ACC112 (cell line): ENCODE measurements at regions not wholly inside any gene's neighbourhood (a gene's known extent, or its start where the extent isn't known, plus 50 kb on each side); places are given as distances from the start of the nearest gene placed in this dataset.
"Not testable (repeated sequence)": the region's sequence is repeated elsewhere in the genome, so short reads cannot be mapped to it uniquely, and the experiment has no call there.

Source experiments
- H2AFZ ChIP-seq: fragments of 200-600 bp; sonication (generic); one replicate; pipeline ENCODE4 v1.6.0; 2017; ENCODE audit warnings: antibody characterized with exemption, low read length; ENCODE audit not compliant: unreplicated experiment
- H3K27ac ChIP-seq: fragments of 200-600 bp; sonication (generic); 2 replicates; pipeline ENCODE4 v1.5.1; 2014; ENCODE audit warnings: low read depth, mild to moderate bottlenecking, antibody characterized with exemption, low read length, moderate library complexity
- H3K27me3 ChIP-seq: fragments of 200-600 bp; sonication (generic); 2 replicates; pipeline ENCODE4 v1.6.1; 2014; ENCODE audit warnings: mild to moderate bottlenecking, antibody characterized with exemption, low read length, moderate library complexity, mixed read lengths; ENCODE audit not compliant: insufficient read depth
- H3K36me3 ChIP-seq: fragments of 200-600 bp; sonication (generic); 2 replicates; pipeline ENCODE4 v1.6.1; 2016; ENCODE audit warnings: mild to moderate bottlenecking, antibody characterized with exemption, low read length, moderate library complexity, mixed read lengths; ENCODE audit not compliant: insufficient read depth
- H3K4me1 ChIP-seq: fragments of 200-600 bp; sonication (generic); one replicate; pipeline ENCODE4 v1.6.1; 2016; ENCODE audit warnings: low read length, mixed read lengths; ENCODE audit not compliant: insufficient read depth, unreplicated experiment, control insufficient read depth
- H3K4me3 ChIP-seq: fragments of 200-600 bp; sonication (generic); 2 replicates; pipeline ENCODE4 v1.5.1; 2014; ENCODE audit warnings: mild to moderate bottlenecking, low read depth, low read length
- H3K79me2 ChIP-seq: fragments of 200-600 bp; sonication (generic); one replicate; pipeline ENCODE4 v1.6.0; 2016; ENCODE audit warnings: low read length; ENCODE audit not compliant: control insufficient read depth, unreplicated experiment, insufficient read depth

DNA sequence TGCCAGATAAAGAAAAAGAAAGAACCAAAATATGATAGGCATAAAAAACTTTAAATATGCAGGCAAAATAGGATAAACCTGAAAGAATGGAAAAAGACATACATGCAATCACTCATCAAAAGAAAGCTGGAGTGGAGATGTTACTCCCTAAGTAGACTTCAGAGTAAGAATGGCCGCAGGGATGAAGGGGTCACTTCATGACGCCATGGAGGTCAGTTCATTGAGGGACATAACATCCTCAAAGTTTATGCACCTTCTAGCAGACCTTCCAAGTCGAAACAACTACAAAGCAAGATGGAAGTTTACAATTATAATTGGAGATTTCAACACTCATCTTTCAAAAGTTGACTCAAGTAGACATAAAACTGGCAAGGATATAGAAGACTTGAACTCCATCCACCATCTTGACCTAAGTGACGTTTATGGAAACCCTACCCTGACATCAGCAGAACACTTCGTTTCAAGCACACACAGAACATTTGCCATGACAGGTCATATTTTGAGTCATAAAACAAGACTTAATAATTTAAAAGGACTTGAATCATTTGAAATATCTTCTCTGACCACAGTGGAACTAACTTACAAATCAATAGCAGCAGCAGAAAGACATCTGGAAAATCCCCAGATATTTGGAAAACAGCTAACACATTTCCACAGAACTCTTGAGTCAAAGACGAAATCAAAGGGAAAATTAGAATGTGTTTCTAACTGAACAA lies 106.0 kb upstream of the LRPAP1 start:
- Histone ChIP-seq H3K36me3 (no peaks in the 10 kb centered on the region), H2AFZ (no peak overlapping the region), H3K27me3 (no peaks in the 10 kb centered on the region), H3K4me3 (no peak overlapping the region), H3K27ac (no peak overlapping the region), H3K79me2 (no peaks in the 10 kb centered on the region), H3K4me1 (peaks cover 9% of the 10 kb centered on the region)

GRCh38 chr4:3637326-3638016 lies 105.2 kb upstream of the LRPAP1 start:
- Histone ChIP-seq H3K27me3 (no peaks in the 10 kb centered on the region), H3K4me3 (no peak overlapping the region), H2AFZ (no peak overlapping the region), H3K79me2 (no peaks in the 10 kb centered on the region), H3K27ac (no peak overlapping the region), H3K4me1 (peaks cover 9% of the 10 kb centered on the region), H3K36me3 (no peaks in the 10 kb centered on the region)

- Histone ChIP-seq H3K79me2 (no peaks in the 10 kb centered on the region), H3K27ac (no peak overlapping the region), H2AFZ (no peak overlapping the region), H3K27me3 (no peaks in the 10 kb centered on the region), H3K4me1 (peaks cover 9% of the 10 kb centered on the region), H3K36me3 (no peaks in the 10 kb centered on the region), H3K4me3 (no peak overlapping the region)
These were observed 104.6 kb upstream of the LRPAP1 start for GRCh38 chr4:3636646-3637320.

DNA sequence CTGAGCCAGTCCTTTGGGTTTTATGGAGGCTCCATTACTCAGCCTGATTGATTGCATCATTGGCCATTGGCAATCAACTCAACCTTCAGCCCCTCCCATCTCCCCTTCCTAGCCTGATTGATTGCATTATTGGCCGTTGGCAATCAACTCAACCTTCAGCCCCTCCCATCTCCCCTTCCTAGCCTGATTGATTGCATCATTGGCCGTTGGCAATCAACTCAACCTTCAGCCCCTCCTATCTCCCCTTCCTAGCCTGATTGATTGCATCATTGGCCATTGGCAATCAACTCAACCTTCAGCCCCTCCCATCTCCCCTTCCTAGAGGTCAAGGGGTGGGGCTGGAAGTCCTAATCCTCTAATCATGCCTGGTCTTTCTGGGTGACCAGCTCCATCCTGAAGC lies 103.8 kb upstream of the LRPAP1 start:
- H2AFZ ChIP-seq, H3K27ac ChIP-seq, H3K4me3 ChIP-seq, H3K36me3 ChIP-seq, H3K4me1 ChIP-seq, H3K27me3 ChIP-seq, H3K79me2 ChIP-seq: not testable (repeated sequence)

DNA sequence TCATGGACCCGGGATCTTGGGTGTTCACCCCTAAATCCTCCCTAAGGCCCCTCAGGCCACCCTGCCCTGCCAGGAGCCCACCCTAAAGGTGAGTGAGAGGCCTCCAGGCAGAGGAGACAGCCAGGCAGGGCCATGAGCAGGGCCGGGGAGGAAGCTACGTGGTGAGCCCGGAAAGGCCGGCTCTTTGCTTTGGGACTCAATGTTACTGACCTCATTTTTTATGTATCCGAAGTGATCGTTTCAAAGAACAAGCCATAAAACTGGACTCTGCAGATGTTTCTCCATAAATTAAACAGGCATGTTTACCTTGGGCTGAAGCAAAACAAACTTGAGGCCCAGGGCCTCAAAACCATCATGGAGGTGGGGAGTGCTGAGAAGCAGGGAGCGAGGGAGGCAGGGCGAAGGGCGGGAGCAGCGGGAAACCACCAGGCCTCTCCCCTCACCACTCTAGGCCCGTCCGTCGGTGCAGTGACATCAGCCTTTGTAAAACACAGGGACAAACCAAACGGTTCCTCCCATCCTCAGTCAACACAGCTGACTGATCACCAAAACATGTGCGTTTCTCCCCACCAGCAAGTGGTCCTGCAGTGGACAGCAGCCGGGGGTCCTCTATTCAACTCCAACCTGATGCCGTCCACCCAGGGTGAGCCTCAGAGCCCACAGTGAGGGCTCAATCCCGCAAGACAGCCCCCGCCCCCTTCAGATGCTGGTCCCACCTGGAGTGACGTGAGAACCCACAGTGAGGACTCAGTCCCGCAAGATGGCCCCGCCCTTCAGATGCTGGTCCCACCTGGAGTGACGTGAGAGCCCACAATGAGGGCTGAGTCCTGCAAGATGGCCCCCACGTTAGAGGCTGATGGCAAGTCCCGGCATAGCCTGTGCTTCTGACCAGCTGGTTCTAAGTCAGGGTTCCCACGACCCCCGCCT lies 102.9 kb upstream of the LRPAP1 start:
- no peak overlapping the region for H3K27ac ChIP-seq
- no peaks in the 10 kb centered on the region for H3K36me3 ChIP-seq
- no peaks in the 10 kb centered on the region for H3K79me2 ChIP-seq
- H3K4me1 ChIP-seq: peaks cover under 1% of the 10 kb centered on the region
- no peak overlapping the region for H2AFZ ChIP-seq
- H3K27me3 ChIP-seq: no peaks in the 10 kb centered on the region
- no peak overlapping the region for H3K4me3 ChIP-seq

DNA sequence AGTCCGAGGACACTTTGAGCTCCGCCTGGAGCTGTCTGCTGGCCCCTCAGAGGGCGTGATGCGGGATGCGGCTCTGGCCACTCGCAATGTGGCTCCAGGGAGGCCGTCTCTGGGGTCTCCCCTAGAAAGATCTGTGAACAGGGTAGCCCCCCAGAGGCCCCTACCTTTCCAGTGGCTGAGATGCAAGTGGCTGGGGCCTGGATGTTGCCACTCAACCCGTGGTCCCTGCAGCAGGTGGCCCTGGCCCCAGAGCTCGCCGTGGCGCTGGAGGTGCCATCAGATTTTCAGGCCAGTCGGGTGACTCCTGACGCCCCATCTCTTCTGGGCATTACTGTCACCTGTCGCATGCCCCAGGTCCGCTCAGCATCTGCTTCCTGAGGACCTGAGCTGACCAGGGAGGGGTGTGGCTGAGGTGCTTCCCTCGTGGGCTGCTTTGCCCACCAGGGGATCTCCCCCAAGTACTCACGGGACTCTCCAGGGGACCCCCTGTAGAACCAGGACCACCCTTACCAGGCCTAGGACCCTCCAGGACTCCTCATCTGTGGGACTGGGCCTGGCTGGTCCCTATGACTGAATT lies 102.1 kb upstream of the LRPAP1 start:
- Histone ChIP-seq H3K4me1 (no peaks in the 10 kb centered on the region), H3K27ac (no peak overlapping the region), H3K79me2 (no peaks in the 10 kb centered on the region), H2AFZ (no peak overlapping the region), H3K4me3 (no peak overlapping the region), H3K27me3 (no peaks in the 10 kb centered on the region), H3K36me3 (no peaks in the 10 kb centered on the region)

GRCh38 chr4:3633277-3633676 lies 101.1 kb upstream of the LRPAP1 start:
- H3K79me2 ChIP-seq, H3K4me3 ChIP-seq, H3K4me1 ChIP-seq, H3K27me3 ChIP-seq, H2AFZ ChIP-seq, H3K36me3 ChIP-seq, H3K27ac ChIP-seq: not testable (repeated sequence)

GRCh38 chr4:3632794-3633193 lies 100.6 kb upstream of the LRPAP1 start:
- H2AFZ ChIP-seq, H3K4me1 ChIP-seq, H3K27me3 ChIP-seq, H3K27ac ChIP-seq, H3K79me2 ChIP-seq, H3K4me3 ChIP-seq, H3K36me3 ChIP-seq: not testable (repeated sequence)

- H3K36me3 ChIP-seq, H3K27ac ChIP-seq, H2AFZ ChIP-seq, H3K4me1 ChIP-seq, H3K79me2 ChIP-seq, H3K4me3 ChIP-seq, H3K27me3 ChIP-seq: not testable (repeated sequence)
These were observed 99.5 kb upstream of the LRPAP1 start for GRCh38 chr4:3631544-3632266.
